ENCODE measurements at regions not wholly inside any gene's neighbourhood (a gene's known extent, or its start where the extent isn't known, plus 50 kb on each side); places are given as distances from the start of the nearest gene placed in this dataset.

GRCh38 chr3:3335903-3336302 is 156.4 kb upstream of the CRBN start (continued):
- TF ChIP-seq NR2F6 (CRISPR knock-in tag; IDR thresholded peaks at IDR 0.05) (no peak), USF2 (CRISPR knock-in tag; IDR thresholded peaks at IDR 0.05) (no peak), ZSCAN32 (CRISPR knock-in tag; IDR thresholded peaks at IDR 0.05) (no peak), HNRNPL (IDR thresholded peaks at IDR 0.05; ENCODE audit: low read depth, low read length) (no peak), MECOM (CRISPR knock-in tag; IDR thresholded peaks at IDR 0.05) (no peak), ZNF134 (CRISPR knock-in tag; conservative IDR thresholded peaks at IDR 0.05) (no peak)

GRCh38 chr3:3334491-3334890 is 155.0 kb upstream of the CRBN start:
- Histone ChIP-seq H3K9me1 (ENCODE audit: control insufficient read depth, insufficient read depth, low read length) (no peaks in the 10 kb centered on the region), H3K36me3 (ENCODE audit: control insufficient read depth, insufficient read depth, low read length) (no peaks in the 10 kb centered on the region), H3K9ac (ENCODE audit: insufficient read depth in 1 of 2, low read depth in 2 of 2, low read length in 2 of 2) (no peak overlapping the region), H3K4me2 (ENCODE audit: insufficient read depth, low read length) (no peak overlapping the region), H3K79me2 (ENCODE audit: control insufficient read depth, insufficient read depth, low read length) (no peaks in the 10 kb centered on the region), H3K27me3 (ENCODE audit: control insufficient read depth in 2 of 2, insufficient read depth in 2 of 2, low read length in 2 of 2) (no peaks in the 10 kb centered on the region), H3K27ac (ENCODE audit: extremely low read depth, low read depth, low read length) (no peak overlapping the region), H4K20me1 (replicated peaks; ENCODE audit: control insufficient read depth, insufficient read depth, low read length) (no peaks in the 10 kb centered on the region), H3K4me1 (replicated peaks in 1 of 2; ENCODE audit: control insufficient read depth in 2 of 2, insufficient read depth in 2 of 2, low read length in 2 of 2) (no peaks in the 10 kb centered on the region), H2AFZ (ENCODE audit: low read depth, low read length) (no peak overlapping the region), H3K9me3 (replicated peaks; ENCODE audit: control insufficient read depth, insufficient read depth, low read depth, low read length) (peaks cover 3% of the 10 kb centered on the region; the same call in 1 of the 2 replicates), H3K4me3 (no peak overlapping the region)
- intact Hi-C loops (cut with micrococcal nuclease) (no loop called here), in situ Hi-C loops (cut with MboI) (no loop called here)
- ATAC-seq (no peak), DNase-seq (ENCODE audit: extremely low read depth in 1 of 4, low spot score in 3 of 4) (no peak), FAIRE-seq (no peak)
- 1% methylated on average over 4 of the region's 4 CpGs for WGBS (ENCODE audit: insufficient coverage, low coverage, missing lambda C conversion rate)
- POLR2A ChIA-PET = no interaction called here
- BruUV-seq (replicated peaks) = no TSS peak
- CTCF ChIA-PET (ENCODE audit: low intra/inter-chr PET ratio) = no interaction called here
- no peak for TF ChIP-seq HDAC1 (IDR thresholded peaks at IDR 0.05)
- no peak for TF ChIP-seq MAX (CRISPR knock-in tag; IDR thresholded peaks at IDR 0.05)
- TF ChIP-seq ZNF778 (CRISPR knock-in tag; IDR thresholded peaks at IDR 0.05) = no peak
- no peak for TF ChIP-seq ZNF644 (tag; IDR thresholded peaks at IDR 0.05; ENCODE audit: low read depth)
- no peak for TF ChIP-seq HEY1 (CRISPR knock-in tag; IDR thresholded peaks at IDR 0.05; ENCODE audit: borderline replicate concordance)
- no peak for TF ChIP-seq HDAC3 (IDR thresholded peaks at IDR 0.05; ENCODE audit: borderline replicate concordance, partially characterized antibody)
- no peak for TF ChIP-seq ZNF75A (CRISPR knock-in tag; IDR thresholded peaks at IDR 0.05)
- TF ChIP-seq MLLT1 (IDR thresholded peaks at IDR 0.05) = no peak
- TF ChIP-seq E2F1 (CRISPR knock-in tag; IDR thresholded peaks at IDR 0.05) = no peak
- no peak for TF ChIP-seq ZNF512 (tag; IDR thresholded peaks at IDR 0.05)
- no peak for TF ChIP-seq KDM5B (IDR thresholded peaks at IDR 0.05; ENCODE audit: insufficient replicate concordance, low read depth, low read length)
- TF ChIP-seq TAF7 (tag; IDR thresholded peaks at IDR 0.05) = no peak
- TF ChIP-seq SRSF7 (optimal IDR thresholded peaks at IDR 0.05; ENCODE audit: low read depth, low read length) = no peak

All from K562 (cell line).